GM19452 (cell line): ENCODE measurements at regions not wholly inside any gene's neighbourhood (a gene's known extent, or its start where the extent isn't known, plus 50 kb on each side); places are given as distances from the start of the nearest gene placed in this dataset.
"Not testable (repeated sequence)": the region's sequence is repeated elsewhere in the genome, so short reads cannot be mapped to it uniquely, and the experiment has no call there.

Source experiments
- ATAC-seq: cut with Tn5 transposase; IDR thresholded peaks from one replicate; pipeline ENCODE4 v1.9.1; 2021; ENCODE audit not compliant: unreplicated experiment

GRCh38 chr14:43877351-43877960 lies 629.6 kb downstream of the FSCB start:
- peak; percentile 74 for ATAC-seq

GRCh38 chr14:43872752-43873655 lies 634.1 kb downstream of the FSCB start:
- no peak for ATAC-seq

- ATAC-seq = no peak
These were observed 634.9 kb downstream of the FSCB start for GRCh38 chr14:43872222-43872621.

GRCh38 chr14:43858981-43859380 lies 648.1 kb downstream of the FSCB start:
- no peak for ATAC-seq

- ATAC-seq = no peak
These were observed 651.5 kb downstream of the FSCB start for GRCh38 chr14:43855556-43855955.

GRCh38 chr14:43853541-43853940 lies 653.5 kb downstream of the FSCB start:
- no peak for ATAC-seq

GRCh38 chr14:43803076-43803689 lies 703.9 kb downstream of the FSCB start:
- ATAC-seq = no peak

GRCh38 chr14:43795600-43796228 lies 711.4 kb downstream of the FSCB start:
- no peak for ATAC-seq

GRCh38 chr14:43793579-43793978 lies 713.5 kb downstream of the FSCB start:
- no peak for ATAC-seq

GRCh38 chr14:43792980-43793379 lies 714.1 kb downstream of the FSCB start:
- no peak for ATAC-seq

GRCh38 chr14:43790681-43791080 lies 716.4 kb downstream of the FSCB start:
- ATAC-seq = no peak

GRCh38 chr14:43789458-43789857 lies 717.6 kb downstream of the FSCB start:
- ATAC-seq = no peak

- ATAC-seq = no peak
These were observed 720.9 kb downstream of the FSCB start for GRCh38 chr14:43786066-43786762.

GRCh38 chr14:43784432-43784831 lies 722.7 kb downstream of the FSCB start:
- ATAC-seq = not testable (repeated sequence)

GRCh38 chr14:43778937-43779639 lies 728.0 kb downstream of the FSCB start:
- ATAC-seq = no peak

- ATAC-seq = no peak
These were observed 728.5 kb downstream of the FSCB start for GRCh38 chr14:43778570-43778936.

GRCh38 chr14:43765474-43765873 lies 741.6 kb downstream of the FSCB start:
- no peak for ATAC-seq

GRCh38 chr14:43764433-43764832 lies 742.6 kb downstream of the FSCB start:
- ATAC-seq = no peak

GRCh38 chr14:43755707-43756106 lies 751.4 kb downstream of the FSCB start:
- ATAC-seq = no peak

GRCh38 chr14:43754838-43755237 lies 752.2 kb downstream of the FSCB start:
- ATAC-seq = no peak
